Panc1 (cell line): ENCODE measurements at regions not wholly inside any gene's neighbourhood (a gene's known extent, or its start where the extent isn't known, plus 50 kb on each side); places are given as distances from the start of the nearest gene placed in this dataset.

ENCODE experiments used
- ATAC-seq: fragments of 200-7000 bp; cut with Tn5 transposase; 2 replicates; pipeline ENCODE4 v1.9.1; 2020; ENCODE audit warnings: mild to moderate bottlenecking, moderate library complexity
- BruUV-seq: library from RNA; stranded (reverse); fragments of 400-500 nt; replicated peaks from 2 replicates; lab custom pipeline; 2021; lab: Mats Ljungman, UMichigan
- CTCF ChIA-PET: fragments of 300-600 bp; sonication (Branson Sonifier 250); formaldehyde crosslinking; loops from one replicate; lab custom pipeline; 2022; ENCODE audit warnings: antibody characterized with exemption; lab: Charles Lee
- POLR2A ChIA-PET: fragments of 300-600 bp; sonication (Branson Sonifier 250); formaldehyde crosslinking; loops from one replicate; lab custom pipeline; 2022; ENCODE audit warnings: antibody characterized with exemption; lab: Charles Lee
- DNase-seq: peaks from one replicate; pipeline ENCODE4 v3.0.0-alpha.2; 2010; ENCODE audit warnings: low read depth, low spot score
- H3K27ac ChIP-seq: 2 replicates; pipeline ENCODE4 v1.5.1; 2011; ENCODE audit warnings: mild to moderate bottlenecking, low read length, inconsistent platforms
- H3K27me3 ChIP-seq: fragments of 200-500 bp; sonication (Bioruptor generic); 2 replicates; pipeline ENCODE4 v1.6.0; 2014; ENCODE audit warnings: low read length, inconsistent platforms; ENCODE audit not compliant: control insufficient read depth, insufficient read depth
- H3K36me3 ChIP-seq: fragments of 200-500 bp; sonication (Bioruptor generic); 2 replicates; pipeline ENCODE4 v1.5.1; 2014; ENCODE audit warnings: inconsistent platforms, mild to moderate bottlenecking, low read length, moderate library complexity; ENCODE audit not compliant: control insufficient read depth, insufficient read depth
- H3K4me1 ChIP-seq: 2 replicates; pipeline ENCODE4 v1.5.1; 2011; ENCODE audit warnings: inconsistent platforms, mild to moderate bottlenecking, low read length, moderate library complexity; ENCODE audit not compliant: control insufficient read depth, insufficient read depth
- H3K4me3 ChIP-seq, 2 experiments: 2 replicates each; pipeline ENCODE4 v1.5.1; 2011 to 2012; ENCODE audit warnings: low read depth in 2 of 2, low read length in 2 of 2, mild to moderate bottlenecking in 2 of 2, inconsistent platforms in 1 of 2, moderate library complexity in 1 of 2
- H3K9me3 ChIP-seq: fragments of 200-500 bp; sonication (Bioruptor generic); 2 replicates; pipeline ENCODE4 v1.5.1; 2014; ENCODE audit warnings: low read depth, mild to moderate bottlenecking, inconsistent platforms, low read length, moderate library complexity; ENCODE audit not compliant: control insufficient read depth, insufficient read depth
- CTCF ChIP-seq: fragments of 450-650 bp; IDR thresholded peaks from 2 replicates; pipeline ENCODE4 v1.5.1; 2017; ENCODE audit warnings: mild to moderate bottlenecking
- POLR2AphosphoS5 ChIP-seq: IDR thresholded peaks from 2 replicates; pipeline ENCODE4 v1.6.1; 2012; ENCODE audit warnings: mild to moderate bottlenecking, low read depth, low read length, moderate library complexity
- SIN3A ChIP-seq: IDR thresholded peaks from 2 replicates; pipeline ENCODE4 v1.6.1; 2012; ENCODE audit warnings: low read depth, mild to moderate bottlenecking, low read length, moderate library complexity, borderline replicate concordance; ENCODE audit not compliant: insufficient read depth
- TCF7L2 ChIP-seq: IDR thresholded peaks from 2 replicates; pipeline ENCODE4 v1.6.1; 2011; ENCODE audit warnings: mild to moderate bottlenecking, low read depth, low read length, inconsistent platforms
- in situ Hi-C: cut with HindIII; loops from 2 replicates; pipeline ENCODE4 v1.10.0; 2016; ENCODE audit warnings: low sequenced_read_pairs, low pct_unique_long_range_greater_than_20kb
- intact Hi-C: fragments of 100-400 bp; cut with micrococcal nuclease; formaldehyde crosslinking; loops from one replicate; pipeline ENCODE4 v1.10.0; 2022; ENCODE audit not compliant: unreplicated experiment
- TF ChIP-seq, protein P1 (sequence below), 2 experiments: IDR thresholded peaks; 2 replicates each; pipeline ENCODE4 v1.6.1; 2011 to 2012; ENCODE audit warnings: low read depth in 2 of 2, control low read depth in 1 of 2, low read length in 1 of 2, mild to moderate bottlenecking in 1 of 2, moderate library complexity in 1 of 2; ENCODE audit not compliant: insufficient read depth in 1 of 2

- ChIA-PET POLR2A (no interaction called here), CTCF (no interaction called here)
- TF ChIP-seq CTCF (no peak), TCF7L2 (no peak)
- TF ChIP-seq, protein P1, sequence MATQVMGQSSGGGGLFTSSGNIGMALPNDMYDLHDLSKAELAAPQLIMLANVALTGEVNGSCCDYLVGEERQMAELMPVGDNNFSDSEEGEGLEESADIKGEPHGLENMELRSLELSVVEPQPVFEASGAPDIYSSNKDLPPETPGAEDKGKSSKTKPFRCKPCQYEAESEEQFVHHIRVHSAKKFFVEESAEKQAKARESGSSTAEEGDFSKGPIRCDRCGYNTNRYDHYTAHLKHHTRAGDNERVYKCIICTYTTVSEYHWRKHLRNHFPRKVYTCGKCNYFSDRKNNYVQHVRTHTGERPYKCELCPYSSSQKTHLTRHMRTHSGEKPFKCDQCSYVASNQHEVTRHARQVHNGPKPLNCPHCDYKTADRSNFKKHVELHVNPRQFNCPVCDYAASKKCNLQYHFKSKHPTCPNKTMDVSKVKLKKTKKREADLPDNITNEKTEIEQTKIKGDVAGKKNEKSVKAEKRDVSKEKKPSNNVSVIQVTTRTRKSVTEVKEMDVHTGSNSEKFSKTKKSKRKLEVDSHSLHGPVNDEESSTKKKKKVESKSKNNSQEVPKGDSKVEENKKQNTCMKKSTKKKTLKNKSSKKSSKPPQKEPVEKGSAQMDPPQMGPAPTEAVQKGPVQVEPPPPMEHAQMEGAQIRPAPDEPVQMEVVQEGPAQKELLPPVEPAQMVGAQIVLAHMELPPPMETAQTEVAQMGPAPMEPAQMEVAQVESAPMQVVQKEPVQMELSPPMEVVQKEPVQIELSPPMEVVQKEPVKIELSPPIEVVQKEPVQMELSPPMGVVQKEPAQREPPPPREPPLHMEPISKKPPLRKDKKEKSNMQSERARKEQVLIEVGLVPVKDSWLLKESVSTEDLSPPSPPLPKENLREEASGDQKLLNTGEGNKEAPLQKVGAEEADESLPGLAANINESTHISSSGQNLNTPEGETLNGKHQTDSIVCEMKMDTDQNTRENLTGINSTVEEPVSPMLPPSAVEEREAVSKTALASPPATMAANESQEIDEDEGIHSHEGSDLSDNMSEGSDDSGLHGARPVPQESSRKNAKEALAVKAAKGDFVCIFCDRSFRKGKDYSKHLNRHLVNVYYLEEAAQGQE (IDR thresholded peaks at IDR 0.05; ENCODE audit: insufficient read depth in 1 of 2, low read depth in 2 of 2, low read length in 1 of 2) = no peak
- no peak for ATAC-seq
- Histone ChIP-seq H3K4me1 (no peaks in the 10 kb centered on the region), H3K9me3 (no peaks in the 10 kb centered on the region), H3K27ac (no peak overlapping the region), H3K27me3 (no peaks in the 10 kb centered on the region), H3K36me3 (no peaks in the 10 kb centered on the region), H3K4me3 (no peak overlapping the region)
- in situ Hi-C loops (no loop called here), intact Hi-C loops (no loop called here)
- BruUV-seq = no TSS peak
- DNase-seq = no peak
Measured at GRCh38 chr9:99490729-99491128, 268.6 kb downstream of the SEC61B start.

- Histone ChIP-seq H3K4me3 (no peak overlapping the region), H3K27me3 (no peaks in the 10 kb centered on the region), H3K4me1 (no peaks in the 10 kb centered on the region), H3K9me3 (no peaks in the 10 kb centered on the region), H3K27ac (no peak overlapping the region), H3K36me3 (no peaks in the 10 kb centered on the region)
- TF ChIP-seq, protein P1 (IDR thresholded peaks at IDR 0.05; ENCODE audit: insufficient read depth in 1 of 2, low read depth in 2 of 2, low read length in 1 of 2) = no peak
- no peak for TF ChIP-seq SIN3A
- no peak for TF ChIP-seq POLR2AphosphoS5
- no peak for TF ChIP-seq CTCF
- no peak for TF ChIP-seq TCF7L2
- intact Hi-C loops (no loop called here), in situ Hi-C loops (no loop called here)
- CTCF ChIA-PET = no interaction called here
- DNase-seq (no peak), ATAC-seq (no peak)
- no TSS peak for BruUV-seq
- POLR2A ChIA-PET = no interaction called here
Measured at GRCh38 chr9:99491408-99492158, 269.5 kb downstream of the SEC61B start.
